CD4-positive, alpha-beta T cell treated with Interleukin-4 for 1 hour (primary cell): ENCODE measurements at regions not wholly inside any gene's neighbourhood (a gene's known extent, or its start where the extent isn't known, plus 50 kb on each side); places are given as distances from the start of the nearest gene placed in this dataset.

Source experiments
- DNase-seq, 2 donors: peaks; one replicate each; pipeline ENCODE4 v3.0.0-alpha.2; 2020 to 2022

- peak in 1 of 2 donors; percentile 16 for DNase-seq
These were observed 113.1 kb downstream of the ICOS start for GRCh38 chr2:204049635-204050034.

- DNase-seq: no peak
These were observed 114.1 kb downstream of the ICOS start for GRCh38 chr2:204050681-204051080.

- DNase-seq: peak in 1 of 2 donors; percentile 41
These were observed 114.9 kb downstream of the ICOS start for GRCh38 chr2:204051476-204051875.

GRCh38 chr2:204051984-204052556 lies 115.5 kb downstream of the ICOS start:
- DNase-seq: no peak

- DNase-seq: no peak
These were observed 122.5 kb downstream of the ICOS start for GRCh38 chr2:204059016-204059415.

- no peak for DNase-seq
These were observed 124.3 kb downstream of the ICOS start for GRCh38 chr2:204060841-204061240.

- no peak for DNase-seq
These were observed 124.7 kb downstream of the ICOS start for GRCh38 chr2:204061241-204061640.

- DNase-seq: no peak
These were observed 127.6 kb downstream of the ICOS start for GRCh38 chr2:204064119-204064518.

- no peak for DNase-seq
These were observed 129.0 kb downstream of the ICOS start for GRCh38 chr2:204065566-204065965.

GRCh38 chr2:204066051-204066450 lies 129.5 kb downstream of the ICOS start:
- DNase-seq: no peak

GRCh38 chr2:204069804-204070203 lies 133.2 kb downstream of the ICOS start:
- no peak for DNase-seq

- peak; percentile 29 to 53 for DNase-seq
These were observed 136.1 kb downstream of the ICOS start for GRCh38 chr2:204072443-204073324.

- no peak for DNase-seq
These were observed 137.9 kb downstream of the ICOS start for GRCh38 chr2:204074456-204074855.

- DNase-seq: no peak
These were observed 141.6 kb downstream of the ICOS start for GRCh38 chr2:204078003-204078698.

GRCh38 chr2:204081487-204082425 lies 145.2 kb downstream of the ICOS start:
- DNase-seq: no peak

GRCh38 chr2:204086167-204086566 lies 149.6 kb downstream of the ICOS start:
- DNase-seq: no peak

GRCh38 chr2:204089105-204089504 lies 152.5 kb downstream of the ICOS start:
- DNase-seq: no peak

GRCh38 chr2:204089574-204089973 lies 153.0 kb downstream of the ICOS start:
- DNase-seq: no peak

- DNase-seq: no peak
These were observed 153.5 kb downstream of the ICOS start for GRCh38 chr2:204090021-204090420.

GRCh38 chr2:204104811-204105210 lies 168.2 kb downstream of the ICOS start:
- no peak for DNase-seq

- DNase-seq: peak; percentile 37 to 67
These were observed 171.8 kb downstream of the ICOS start for GRCh38 chr2:204108330-204108751.

GRCh38 chr2:204108781-204109295 lies 172.3 kb downstream of the ICOS start:
- DNase-seq: peak in 1 of 2 donors; percentile 24
